HepG2 (cell line): ENCODE measurements at regions not wholly inside any gene's neighbourhood (a gene's known extent, or its start where the extent isn't known, plus 50 kb on each side); places are given as distances from the start of the nearest gene placed in this dataset.

ENCODE experiments used
- CREM ChIP-seq, 2 experiments: sonication (generic) in 1 of 2; formaldehyde crosslinking in 1 of 2; IDR thresholded peaks; 2 replicates each; pipeline versions ENCODE4 v1.4.0 to v1.6.1; 2016 to 2020; ENCODE audit warnings: antibody characterized with exemption in 1 of 2, mild to moderate bottlenecking in 1 of 2, missing genetic modification reagents in 1 of 2
- DDIT3 ChIP-seq: sonication (generic); formaldehyde crosslinking; IDR thresholded peaks from 2 replicates; pipeline ENCODE4 v1.4.0; 2020; ENCODE audit warnings: mild to moderate bottlenecking, missing genetic modification reagents
- FOSL1 ChIP-seq: sonication (generic); formaldehyde crosslinking; IDR thresholded peaks from 2 replicates; pipeline ENCODE4 v1.9.0; 2021; ENCODE audit warnings: missing genetic modification reagents, borderline replicate concordance
- FUBP1 ChIP-seq: sonication (generic); formaldehyde crosslinking; IDR thresholded peaks from 2 replicates; pipeline ENCODE4 v1.5.1; 2020; ENCODE audit warnings: missing genetic modification reagents, mild to moderate bottlenecking, borderline replicate concordance
- GPBP1L1 ChIP-seq: sonication (generic); formaldehyde crosslinking; IDR thresholded peaks from 2 replicates; pipeline ENCODE4 v1.5.0; 2020; ENCODE audit warnings: mild to moderate bottlenecking, missing genetic modification reagents
- HNF1B ChIP-seq: sonication (generic); formaldehyde crosslinking; IDR thresholded peaks from 2 replicates; pipeline ENCODE4 v1.5.1; 2020; ENCODE audit warnings: mild to moderate bottlenecking, moderate library complexity, missing genetic modification reagents
- HNRNPL ChIP-seq: fragments of 200-400 bp; formaldehyde crosslinking; IDR thresholded peaks from 2 replicates; pipeline ENCODE4 v1.6.1; 2017; ENCODE audit warnings: mild to moderate bottlenecking, low read depth, low read length
- HNRNPLL ChIP-seq: fragments of 200-400 bp; formaldehyde crosslinking; IDR thresholded peaks from 2 replicates; pipeline ENCODE4 v1.6.1; 2017; ENCODE audit warnings: mild to moderate bottlenecking, low read depth, low read length; ENCODE audit not compliant: poor library complexity, severe bottlenecking
- KDM2A ChIP-seq: sonication (generic); formaldehyde crosslinking; IDR thresholded peaks from 2 replicates; pipeline ENCODE4 v1.4.0; 2020; ENCODE audit warnings: low read depth, missing genetic modification reagents, borderline replicate concordance
- NFATC3 ChIP-seq: sonication (generic); formaldehyde crosslinking; IDR thresholded peaks from 2 replicates; pipeline ENCODE4 v1.5.1; 2020; ENCODE audit warnings: mild to moderate bottlenecking, missing genetic modification reagents
- NR2F1 ChIP-seq, 2 experiments: fragments of 450-650 bp in 1 of 2; formaldehyde crosslinking in 1 of 2; IDR thresholded peaks; 2 replicates each; pipeline versions ENCODE4 v1.5.0 to v1.6.1; 2016 to 2020; ENCODE audit warnings: mild to moderate bottlenecking in 1 of 2, missing compliant biosample characterization in 1 of 2, missing genetic modification reagents in 1 of 2, moderate library complexity in 1 of 2
- SETDB1 ChIP-seq: sonication (generic); formaldehyde crosslinking; IDR thresholded peaks from 2 replicates; pipeline ENCODE4 v1.5.1; 2020; ENCODE audit warnings: missing genetic modification reagents, mild to moderate bottlenecking, borderline replicate concordance
- SP5 ChIP-seq: IDR thresholded peaks from 2 replicates; pipeline ENCODE4 v1.6.1; 2016; ENCODE audit warnings: low read depth, borderline replicate concordance
- XRCC5 ChIP-seq: fragments of 200-400 bp; formaldehyde crosslinking; optimal IDR thresholded peaks from 2 replicates; pipeline ENCODE3; 2017; ENCODE audit warnings: mild to moderate bottlenecking, low read length
- ZBTB10 ChIP-seq: sonication (generic); formaldehyde crosslinking; IDR thresholded peaks from 2 replicates; pipeline ENCODE4 v1.4.0; 2020; ENCODE audit warnings: missing genetic modification reagents, borderline replicate concordance
- ZBTB7A ChIP-seq: sonication (generic); formaldehyde crosslinking; IDR thresholded peaks from 2 replicates; pipeline ENCODE4 v1.8.0; 2022; ENCODE audit warnings: mild to moderate bottlenecking, missing genetic modification reagents
- ZNF263 ChIP-seq: sonication (generic); formaldehyde crosslinking; IDR thresholded peaks from 2 replicates; pipeline ENCODE4 v1.4.0; 2020; ENCODE audit warnings: missing genetic modification reagents
- ZNF3 ChIP-seq: IDR thresholded peaks from 2 replicates; pipeline ENCODE4 v1.7.0; 2017; ENCODE audit warnings: inconsistent platforms
- ZNF546 ChIP-seq: sonication (generic); formaldehyde crosslinking; conservative IDR thresholded peaks from 2 replicates; pipeline ENCODE4 v1.8.1; 2023; ENCODE audit warnings: mild to moderate bottlenecking, missing genetic modification reagents
- ZNF598 ChIP-seq: sonication (generic); formaldehyde crosslinking; IDR thresholded peaks from 2 replicates; pipeline ENCODE4 v1.5.1; 2020; ENCODE audit warnings: mild to moderate bottlenecking, missing genetic modification reagents, borderline replicate concordance
- ZNF619 ChIP-seq: sonication (generic); formaldehyde crosslinking; IDR thresholded peaks from 2 replicates; pipeline ENCODE4 v1.4.0; 2020; ENCODE audit warnings: mild to moderate bottlenecking, missing genetic modification reagents
- ZNF784 ChIP-seq: sonication (generic); formaldehyde crosslinking; IDR thresholded peaks from 2 replicates; pipeline ENCODE4 v1.5.1; 2020; ENCODE audit warnings: missing genetic modification reagents, mild to moderate bottlenecking, borderline replicate concordance

GRCh38 chr20:57089699-57090144 lies 176.7 kb downstream of the BMP7 start (continued):
- TF ChIP-seq ZBTB10 (CRISPR knock-in tag) (no peak), FOSL1 (CRISPR knock-in tag) (no peak), ZNF3 (no peak), NFATC3 (CRISPR knock-in tag) (no peak), GPBP1L1 (CRISPR knock-in tag) (no peak), ZNF784 (CRISPR knock-in tag) (peak; percentile 0; the same call in 1 of the 2 replicates), DDIT3 (no peak), SP5 (CRISPR knock-in tag) (no peak), HNF1B (no peak), KDM2A (CRISPR knock-in tag) (peak; percentile 53; the same call in 1 of the 2 replicates), HNRNPLL (peak; percentile 43), ZBTB7A (CRISPR knock-in tag) (no peak), NR2F1 (CRISPR knock-in tag; IDR thresholded peaks at IDR 0.05) (no peak), ZNF546 (CRISPR knock-in tag) (no peak), XRCC5 (peak; percentile 84), HNRNPL (no peak), SETDB1 (CRISPR knock-in tag) (no peak), ZNF263 (CRISPR knock-in tag) (no peak), FUBP1 (no peak), ZNF619 (CRISPR knock-in tag) (0 out of 2 replicates have a peak, but pooled peaks have one; percentile 53), CREM (IDR thresholded peaks at IDR 0.05) (no peak), CREM (CRISPR knock-in tag; IDR thresholded peaks at IDR 0.05) (no peak), ZNF598 (peak; percentile 79; the same call in 1 of the 2 replicates)
